Gastroesophageal sphincter (tissue), 3 donors: ENCODE measurements at regions not wholly inside any gene's neighbourhood (a gene's known extent, or its start where the extent isn't known, plus 50 kb on each side); places are given as distances from the start of the nearest gene placed in this dataset.
"Not testable (repeated sequence)": the region's sequence is repeated elsewhere in the genome, so short reads cannot be mapped to it uniquely, and the experiment has no call there.

Experiments
- POLR2A ChIP-seq, 2 donors: fragments of 450-650 bp; IDR thresholded peaks; one replicate each; pipeline ENCODE4 v1.6.1; 2017; ENCODE audit warnings: antibody characterized with exemption in 2 of 2, mild to moderate bottlenecking in 2 of 2, moderate library complexity in 1 of 2
- TF ChIP-seq, protein P1 (sequence below), 4 experiments: fragments of 200-600 bp in 2 of 4; fragments of 450-650 bp in 2 of 4; sonication (generic) in 1 of 4; IDR thresholded peaks; one replicate each; pipeline ENCODE4 v1.5.1; 2017 to 2019; ENCODE audit warnings: antibody characterized with exemption in 4 of 4, mild to moderate bottlenecking in 2 of 4, moderate library complexity in 2 of 4

DNA sequence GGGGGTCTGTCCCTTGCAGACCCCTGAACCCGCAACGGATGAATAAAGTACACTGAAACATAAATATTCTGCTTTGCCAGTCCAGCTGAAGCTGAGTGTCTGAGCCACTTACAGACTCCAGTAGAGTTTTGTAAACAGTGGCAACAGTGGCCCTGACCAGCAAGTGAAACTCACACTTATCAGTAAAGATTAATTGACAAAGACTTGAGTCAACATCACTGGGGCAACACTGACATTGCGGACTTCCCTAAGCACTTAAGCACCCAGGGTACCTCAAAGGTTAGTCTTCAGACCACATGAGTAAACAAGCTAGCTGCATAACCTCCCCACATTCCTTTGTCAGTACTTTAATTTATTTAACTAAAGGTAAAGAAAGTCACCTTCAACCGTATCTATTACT lies 79.8 kb upstream of the HSFY2 start:
- TF ChIP-seq, protein P1, sequence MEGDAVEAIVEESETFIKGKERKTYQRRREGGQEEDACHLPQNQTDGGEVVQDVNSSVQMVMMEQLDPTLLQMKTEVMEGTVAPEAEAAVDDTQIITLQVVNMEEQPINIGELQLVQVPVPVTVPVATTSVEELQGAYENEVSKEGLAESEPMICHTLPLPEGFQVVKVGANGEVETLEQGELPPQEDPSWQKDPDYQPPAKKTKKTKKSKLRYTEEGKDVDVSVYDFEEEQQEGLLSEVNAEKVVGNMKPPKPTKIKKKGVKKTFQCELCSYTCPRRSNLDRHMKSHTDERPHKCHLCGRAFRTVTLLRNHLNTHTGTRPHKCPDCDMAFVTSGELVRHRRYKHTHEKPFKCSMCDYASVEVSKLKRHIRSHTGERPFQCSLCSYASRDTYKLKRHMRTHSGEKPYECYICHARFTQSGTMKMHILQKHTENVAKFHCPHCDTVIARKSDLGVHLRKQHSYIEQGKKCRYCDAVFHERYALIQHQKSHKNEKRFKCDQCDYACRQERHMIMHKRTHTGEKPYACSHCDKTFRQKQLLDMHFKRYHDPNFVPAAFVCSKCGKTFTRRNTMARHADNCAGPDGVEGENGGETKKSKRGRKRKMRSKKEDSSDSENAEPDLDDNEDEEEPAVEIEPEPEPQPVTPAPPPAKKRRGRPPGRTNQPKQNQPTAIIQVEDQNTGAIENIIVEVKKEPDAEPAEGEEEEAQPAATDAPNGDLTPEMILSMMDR (IDR thresholded peaks at IDR 0.05): not testable (repeated sequence)
- TF ChIP-seq POLR2A (IDR thresholded peaks at IDR 0.05): not testable (repeated sequence)
